ENCODE measurements at regions not wholly inside any gene's neighbourhood (a gene's known extent, or its start where the extent isn't known, plus 50 kb on each side); places are given as distances from the start of the nearest gene placed in this dataset.

DNA sequence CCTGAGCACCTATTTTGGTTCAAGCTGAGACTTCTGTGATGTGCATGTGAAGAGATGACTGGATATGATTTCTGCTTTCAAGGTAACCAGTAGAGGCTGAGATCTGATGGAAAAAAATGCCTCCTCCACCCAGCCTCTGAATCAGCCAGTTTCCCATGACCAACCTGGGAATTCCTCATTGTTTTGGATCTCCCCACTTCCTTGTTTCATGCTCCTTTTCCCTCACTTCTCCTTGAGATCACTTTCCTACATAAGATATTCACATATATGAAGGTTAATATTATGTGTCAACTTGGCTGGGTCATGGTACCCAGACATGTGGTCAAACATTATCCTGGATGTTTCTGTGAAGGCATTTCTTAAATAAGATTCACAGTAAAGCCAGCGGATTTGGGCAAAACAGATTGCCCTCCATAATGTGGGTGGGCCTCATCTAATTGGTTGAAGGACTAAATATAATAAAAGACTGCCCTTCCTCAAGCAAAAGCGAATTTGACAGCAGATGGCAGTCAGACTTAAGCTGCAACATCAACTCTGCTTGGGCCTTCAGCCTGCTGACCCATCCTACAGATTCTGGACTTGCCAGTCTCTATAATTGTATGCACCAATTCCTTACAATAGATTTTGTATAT lies 379.4 kb downstream of the TNS1 start:
- TF ChIP-seq CTCF (IDR thresholded peaks at IDR 0.05) (no peak), POLR2A (IDR thresholded peaks at IDR 0.05) (no peak)

All from testis (tissue), 2 donors.